ENCODE measurements at regions not wholly inside any gene's neighbourhood (a gene's known extent, or its start where the extent isn't known, plus 50 kb on each side); places are given as distances from the start of the nearest gene placed in this dataset.

DNA sequence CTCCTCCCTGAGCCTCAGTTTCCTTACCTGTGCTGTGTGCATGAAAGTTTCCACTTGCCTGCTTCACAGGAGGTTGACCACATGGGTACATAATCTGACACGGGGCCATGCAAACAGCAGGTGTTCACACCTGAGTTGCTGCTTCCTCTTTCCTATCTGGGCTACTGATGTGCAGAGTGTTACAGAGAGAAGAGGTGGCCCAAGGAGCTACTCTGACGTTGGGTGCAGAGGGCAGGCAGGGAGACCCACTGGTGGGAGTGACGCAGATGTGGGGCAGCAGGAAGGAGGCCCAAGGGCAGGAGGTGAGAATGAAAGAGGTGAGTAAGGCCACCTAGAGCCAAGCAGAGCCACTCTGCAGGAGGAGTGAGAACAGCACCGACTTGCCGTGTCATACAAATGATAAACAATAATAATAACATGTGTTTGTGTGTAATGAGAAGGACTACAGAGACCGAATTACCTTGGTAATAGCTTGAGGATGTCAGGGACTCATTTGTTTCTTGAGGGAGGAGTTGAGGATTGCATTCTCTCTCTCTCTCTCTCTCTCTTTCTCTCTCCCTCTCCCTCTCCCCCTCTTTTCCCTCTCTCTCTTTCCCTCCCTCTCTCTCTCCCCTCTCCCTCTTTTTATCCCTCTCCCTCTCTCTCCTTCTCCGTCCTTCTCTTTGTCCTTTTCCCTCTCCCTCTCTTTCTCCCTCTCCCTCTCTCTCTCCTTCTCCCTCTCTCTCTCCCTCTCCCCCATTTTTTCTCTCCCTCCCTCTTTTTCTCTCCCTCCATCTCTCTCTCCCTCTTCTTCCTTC is 87.4 kb upstream of the IGSF21 start:
- no peak for DNase-seq

DNA sequence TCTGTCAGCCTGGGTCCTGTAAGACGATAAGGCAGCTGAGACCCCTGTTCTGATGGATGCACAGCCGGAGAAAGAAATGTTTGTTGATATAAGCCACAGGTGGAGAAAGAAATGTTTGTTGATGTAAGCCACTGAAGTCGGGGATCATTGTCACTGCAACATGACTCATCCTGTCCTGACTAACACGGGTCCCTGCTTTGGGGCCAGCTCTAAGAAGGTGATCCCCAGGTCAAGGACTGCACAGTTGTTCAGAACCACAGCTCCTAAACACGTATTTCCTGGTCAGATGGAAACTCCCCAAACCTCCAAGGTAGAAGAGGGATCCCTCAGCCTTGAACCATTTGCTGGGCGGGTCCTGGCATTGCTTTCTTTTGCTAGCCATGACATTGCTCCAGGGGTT is 86.4 kb upstream of the IGSF21 start:
- DNase-seq, result no peak

GRCh38 chr1:18032172-18032859 is 75.3 kb upstream of the IGSF21 start:
- no peak for DNase-seq

DNA sequence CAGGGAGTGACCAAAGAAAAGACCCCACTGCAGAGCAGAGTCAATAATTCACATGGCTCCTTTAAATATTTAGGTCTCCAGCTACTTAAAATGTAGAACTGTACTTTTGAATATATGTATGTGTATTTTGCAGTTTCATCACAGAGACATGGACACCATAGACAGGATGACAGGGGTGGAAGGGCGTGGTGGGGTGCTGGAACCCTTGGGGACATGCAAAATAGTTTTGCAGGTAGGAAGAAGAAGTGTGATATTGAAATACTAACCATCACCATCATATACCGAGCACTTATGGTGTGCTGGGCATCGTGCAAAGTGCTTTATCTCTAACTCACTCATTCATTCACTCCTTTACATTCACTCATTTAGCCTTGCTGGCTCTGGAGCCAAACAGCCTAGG is 72.5 kb upstream of the IGSF21 start:
- no peak for DNase-seq

DNA sequence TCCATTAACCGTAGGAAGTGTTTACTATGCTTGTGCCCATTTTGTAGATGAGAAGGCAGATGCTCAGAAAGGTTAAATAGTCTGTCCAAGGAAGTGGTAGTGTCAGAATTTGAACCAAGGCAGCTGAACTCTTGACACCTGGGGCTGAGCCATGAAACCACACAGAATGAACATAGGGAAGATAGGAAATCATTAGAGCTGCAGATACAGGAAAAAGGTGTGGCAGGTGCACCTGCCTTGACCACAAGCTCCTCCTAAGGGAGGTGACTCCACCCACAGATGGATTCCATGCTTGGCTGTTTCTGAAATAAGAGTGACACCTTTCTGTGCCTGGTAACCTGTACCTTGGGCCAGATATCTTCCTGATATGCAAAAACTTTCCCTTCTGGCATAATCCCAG is 69.9 kb upstream of the IGSF21 start:
- DNase-seq, result no peak

- no peak for DNase-seq
Observed at GRCh38 chr1:18038051-18038450, 69.5 kb upstream of the IGSF21 start.

DNA sequence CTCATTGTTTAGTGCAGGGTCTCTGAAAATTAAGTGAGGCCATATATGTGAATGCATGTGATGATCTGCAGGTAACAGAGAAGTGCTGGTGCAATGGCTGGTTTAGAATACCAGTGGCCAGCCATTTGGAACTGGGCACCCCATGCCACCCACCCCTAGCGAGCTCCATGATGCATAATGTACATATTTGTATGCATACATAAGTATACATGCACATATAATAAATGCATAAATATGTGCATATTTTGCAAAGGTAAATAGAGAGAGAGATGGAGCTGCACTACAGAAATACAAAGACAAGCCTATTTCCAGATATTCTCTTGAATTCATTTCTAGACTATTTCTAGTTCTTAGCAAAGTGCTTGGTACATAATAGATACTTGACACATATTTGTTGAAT is 68.5 kb upstream of the IGSF21 start:
- no peak for DNase-seq

- no peak for DNase-seq
Observed at GRCh38 chr1:18041102-18041501, 66.5 kb upstream of the IGSF21 start.

DNA sequence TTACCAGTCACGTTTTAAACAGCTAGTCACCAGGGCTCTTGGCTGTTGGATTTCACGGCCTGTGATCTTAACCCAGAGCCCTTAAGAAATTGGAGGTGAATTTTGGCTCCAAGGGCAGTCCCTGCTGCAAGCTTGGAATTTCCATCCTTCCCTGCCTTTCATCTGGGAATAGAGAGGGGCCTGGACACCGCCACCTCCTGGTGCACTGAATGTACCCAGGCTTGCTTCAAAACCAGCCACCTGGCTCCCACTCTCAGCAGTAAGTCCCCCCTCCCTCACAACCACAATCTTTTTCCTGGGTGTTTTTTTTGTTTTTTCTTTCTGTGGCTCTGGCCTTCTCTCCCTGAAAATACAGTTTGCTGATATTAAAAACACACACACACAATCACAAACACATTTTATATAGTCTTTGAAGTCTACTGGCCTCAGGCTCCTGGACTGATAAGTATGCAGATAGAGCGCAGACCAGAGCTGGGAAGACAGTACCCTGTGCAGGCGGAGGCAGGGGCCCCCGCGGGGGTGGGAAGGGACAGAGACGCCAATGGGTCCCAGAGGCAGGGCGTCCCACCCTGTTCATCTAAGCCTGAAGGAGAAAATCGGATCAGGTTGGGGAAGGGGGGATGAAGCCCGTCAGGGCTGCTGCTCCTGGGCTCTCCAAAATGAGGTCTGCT is 65.8 kb upstream of the IGSF21 start:
- no peak for DNase-seq

DNA sequence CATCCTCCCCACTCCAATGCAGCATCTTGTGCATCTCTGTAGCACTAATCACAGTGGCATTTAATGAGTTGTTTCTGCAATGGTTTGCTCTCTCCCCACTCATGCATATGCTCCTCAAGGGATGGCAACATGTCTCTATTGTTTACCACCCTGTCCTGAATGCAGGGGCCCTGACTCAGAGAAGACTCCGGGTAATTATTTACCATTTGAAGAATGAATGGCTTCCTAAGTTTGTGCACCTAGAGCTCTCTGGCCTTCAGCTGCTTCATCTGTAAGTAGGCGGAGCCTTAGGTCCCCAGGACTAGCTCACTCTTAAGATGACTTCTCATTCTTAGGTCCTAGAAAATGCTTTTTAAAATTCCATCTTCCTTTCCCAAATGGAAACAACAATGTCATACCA is 63.7 kb upstream of the IGSF21 start:
- no peak for DNase-seq

GRCh38 chr1:18045203-18045602 is 62.4 kb upstream of the IGSF21 start:
- DNase-seq, result no peak

DNA sequence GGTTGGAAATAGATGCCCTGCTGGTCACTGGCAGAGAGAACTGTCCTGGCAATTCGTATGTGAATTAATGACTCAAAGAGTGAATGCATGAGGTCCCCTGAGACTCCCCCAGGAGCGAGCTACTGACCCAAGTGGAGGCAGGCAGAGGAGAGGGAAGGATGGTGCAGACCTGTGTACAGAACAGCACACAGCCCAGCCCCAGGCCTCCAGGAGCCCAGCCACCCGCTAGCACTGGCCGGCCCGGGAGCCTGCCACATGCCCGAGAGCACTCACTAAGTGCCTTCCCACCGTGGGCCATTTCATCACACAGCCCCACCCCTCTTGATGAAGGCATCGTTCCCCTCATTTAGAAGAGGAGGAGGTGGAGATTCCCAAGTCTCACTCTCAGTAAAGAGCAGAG is 62.0 kb upstream of the IGSF21 start:
- no peak for DNase-seq

GRCh38 chr1:18047122-18047521 is 60.5 kb upstream of the IGSF21 start:
- DNase-seq, result no peak

DNA sequence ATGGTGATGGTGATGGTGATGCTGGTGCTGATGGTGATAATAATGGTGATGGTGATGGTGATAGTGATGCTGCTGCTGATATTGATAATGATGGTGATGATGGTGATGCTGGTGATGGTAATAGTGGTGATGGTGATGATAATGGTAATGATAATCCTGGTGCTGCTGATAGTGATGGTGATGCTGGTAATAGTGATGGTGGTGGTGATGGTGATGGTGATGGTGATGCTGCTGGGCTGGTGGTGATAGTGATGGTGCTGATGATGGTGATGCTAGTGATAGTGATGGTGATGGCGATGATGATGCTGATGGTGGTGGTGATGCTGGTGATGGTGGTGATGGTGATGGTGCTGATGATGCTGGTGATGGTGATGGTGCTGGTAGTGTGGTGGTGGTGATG is 58.4 kb upstream of the IGSF21 start:
- no peak for DNase-seq

- no peak for DNase-seq
Observed at GRCh38 chr1:18052671-18053070, 54.9 kb upstream of the IGSF21 start.

DNA sequence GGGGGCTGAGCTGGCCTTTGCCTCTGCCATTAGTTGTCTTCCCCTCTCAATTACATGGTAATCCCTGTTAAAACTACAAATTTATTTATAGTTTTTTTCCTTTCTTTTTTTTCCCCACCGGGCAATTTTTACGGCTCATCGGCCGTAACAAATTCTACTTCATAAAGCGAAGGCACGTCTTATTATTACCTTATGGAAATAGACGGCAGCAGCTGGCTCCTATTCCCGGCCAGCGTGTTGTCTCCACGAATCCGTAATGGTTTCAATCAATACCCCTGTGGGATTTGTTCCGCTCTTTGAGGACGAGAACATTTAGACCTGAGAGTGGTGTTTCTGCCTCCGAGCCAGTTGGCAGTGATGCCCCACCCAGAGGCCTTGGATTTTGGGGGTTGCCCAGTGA is 52.4 kb upstream of the IGSF21 start:
- DNase-seq, result no peak

- no peak for DNase-seq
Observed at GRCh38 chr1:18056545-18056944, 51.1 kb upstream of the IGSF21 start.

DNA sequence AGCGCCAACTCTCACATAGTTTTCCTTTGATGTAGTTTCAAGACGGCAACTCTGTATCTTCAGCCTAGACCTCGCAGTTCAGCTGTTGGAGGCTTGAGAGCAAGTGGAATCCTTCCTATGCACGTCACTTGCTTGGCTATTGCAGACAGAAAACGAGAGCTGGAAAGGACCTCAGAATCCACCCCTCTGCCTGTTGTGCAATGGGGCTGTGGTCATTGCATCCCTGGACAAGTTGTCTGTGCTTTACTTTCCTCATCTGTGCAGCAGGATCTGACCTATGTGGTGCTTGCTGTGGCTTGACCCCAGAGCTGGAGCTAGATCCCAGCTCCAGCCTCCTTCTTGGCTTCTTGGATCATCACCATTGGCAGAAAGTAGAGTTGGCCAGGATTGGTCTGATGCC is 50.0 kb upstream of the IGSF21 start:
- DNase-seq, result no peak

Data from T1000 (cell line).